Heart right ventricle (tissue), 16 donors: ENCODE measurements at regions not wholly inside any gene's neighbourhood (a gene's known extent, or its start where the extent isn't known, plus 50 kb on each side); places are given as distances from the start of the nearest gene placed in this dataset.

ENCODE experiments used
- ATAC-seq, 8 donors: fragments of 200-7000 bp; cut with Tn5 transposase; one replicate each; pipeline ENCODE4 v1.9.1; 2020; ENCODE audit warnings: mild to moderate bottlenecking in 8 of 8, moderate library complexity in 8 of 8, moderate number of reproducible peaks in 1 of 8
- DNase-seq, 2 donors: peaks; one replicate each; pipeline ENCODE4 v3.0.0-alpha.2; 2020
- H3K27ac ChIP-seq, 10 donors: fragments of 200-600 bp; sonication (generic) in 2 of 10; one replicate each; pipeline versions ENCODE4 v1.5.0 to v1.8.0; 2020 to 2022; ENCODE audit warnings: mild to moderate bottlenecking in 3 of 10
- H3K27me3 ChIP-seq, 7 donors: fragments of 200-600 bp; one replicate each; pipeline ENCODE4 v1.8.0; 2021 to 2022; ENCODE audit warnings: mild to moderate bottlenecking in 2 of 7
- H3K36me3 ChIP-seq, 9 donors: fragments of 200-600 bp; sonication (generic) in 1 of 9; one replicate each; pipeline versions ENCODE4 v1.5.0 to v1.8.0; 2020 to 2022; ENCODE audit warnings: mild to moderate bottlenecking in 2 of 9
- H3K4me1 ChIP-seq, 9 donors: fragments of 200-600 bp; sonication (generic) in 1 of 9; one replicate each; pipeline versions ENCODE4 v1.5.0 to v1.8.0; 2020 to 2022; ENCODE audit warnings: mild to moderate bottlenecking in 4 of 9
- H3K4me3 ChIP-seq, 10 donors: fragments of 200-600 bp; sonication (generic) in 2 of 10; one replicate each; pipeline versions ENCODE4 v1.5.0 to v1.8.0; 2020 to 2022; ENCODE audit warnings: mild to moderate bottlenecking in 7 of 10, moderate library complexity in 2 of 10
- H3K9me3 ChIP-seq, 11 donors: fragments of 200-600 bp in 10 of 11; sonication (generic) in 2 of 11; one replicate each; pipeline versions ENCODE4 v1.5.0 to v1.8.0; 2013 to 2022; ENCODE audit warnings: mild to moderate bottlenecking in 2 of 11, control low read depth in 1 of 11, moderate library complexity in 1 of 11
- WGBS, 2 donors: extraction: QIAGEN DNeasy Blood & Tissue Kit; methylation state at CpG; one replicate each; pipeline ENCODE4 v1.1.7; 2013; ENCODE audit warnings: inconsistent platforms in 1 of 2; 5-methylcytosine and 5-hydroxymethylcytosine counted together
- intact Hi-C, 10 donors: fragments of 100-400 bp; cut with DNase I; formaldehyde crosslinking; loops; one replicate each; pipeline versions ENCODE4 v1.11.1 to v1.14.2; 2022
- TF ChIP-seq, protein P1 (sequence below), 9 donors: fragments of 200-600 bp; sonication (generic) in 2 of 9; IDR thresholded peaks; one replicate each; pipeline versions ENCODE4 v1.5.0 to v1.8.0; 2021 to 2022; ENCODE audit warnings: antibody characterized with exemption in 9 of 9, mild to moderate bottlenecking in 5 of 9, moderate library complexity in 1 of 9
- donor health status: Arrhythmogenic right ventricular cardiomyopathy.
- donor health status: ischemic (EF 13 %, LVEDD 7.1; RV severe dilation, severe dysfunction).
- donor health status: healthy with polysubstance abuse.
- donor health status: DM: no; HTN: yes; CAD: no.
- donor health status: DM: no; HTN: no; CAD: no.
- donor health status: ischemic (EF 25% LVEDD 6.9; RV normal size, moderate dysfunction).
- donor health status: ischemic (EF 25% LVEDD 5.7; RV mildly dilated, moderate dysfunction).
- donor health status: healthy.
- donor health status: DM: yes; HTN: yes; CAD: no.
- donor health status: Ischemic cardiomyopathy.
- donor health status: ischemic (EF 35%, LVEDD 5.7; RV mildly dilated, moderate dysfunction).
- donor health status: nonischemic (EF 11% LVEDD 7.7; RV severe dilation, severe dysfunction).
- donor health status: DM: yes; HTN: yes; CAD: no.
- donor health status: PGD.
- donor health status: ischemic (EF 29% LVEDD 5.4; RV normal size, mild dysfunction).
- donor health status: nonischemic (EF 23%, LVEDD 6.1; RV moderate dilation, normal function).

DNA sequence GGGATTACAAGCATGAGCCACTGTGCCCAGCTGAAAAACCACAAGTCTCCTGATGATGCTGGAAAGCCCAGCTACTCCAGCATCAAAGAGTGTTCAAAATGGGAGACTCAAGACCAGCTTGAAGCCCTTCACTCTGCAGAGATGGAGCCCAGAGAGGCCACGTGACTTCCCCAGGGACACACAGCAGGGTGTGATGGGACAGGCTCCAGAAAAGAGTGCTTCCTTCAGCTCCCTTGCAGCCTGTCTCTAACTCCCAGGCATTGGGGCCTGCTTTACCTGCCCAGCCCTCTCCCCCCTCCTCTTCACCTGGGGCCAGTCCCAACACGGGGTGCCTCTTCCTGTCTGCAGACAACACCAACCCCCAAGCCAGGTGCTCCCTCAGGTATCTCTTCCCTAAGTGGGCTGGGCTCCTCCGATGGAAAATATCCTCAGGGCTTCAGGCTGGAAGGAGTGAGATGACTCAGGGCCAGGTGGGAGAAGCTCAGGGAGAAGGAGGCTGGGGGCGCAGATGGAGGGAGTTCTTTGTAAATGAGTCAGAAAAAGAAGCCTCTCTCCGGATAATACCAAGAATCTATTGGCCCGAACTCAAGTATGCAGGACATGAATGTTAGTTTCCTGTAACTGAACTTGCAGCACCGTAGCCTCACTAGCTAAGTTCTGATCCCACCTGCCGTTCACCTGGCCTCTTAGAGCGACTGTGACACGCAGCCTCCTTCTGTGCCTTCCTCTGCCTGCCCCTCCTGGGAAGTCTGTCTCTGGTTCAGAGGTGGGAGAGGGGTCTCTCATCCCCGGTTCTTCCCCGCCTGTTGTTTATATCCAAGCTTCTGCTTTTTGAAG is 326.6 kb downstream of the MN1 start:
- 29 to 31% methylated on average over 12 of the region's 12 CpGs for WGBS, 2 donors
- no peak overlapping the region for H3K27ac ChIP-seq
- H3K4me3 ChIP-seq: no peak overlapping the region
- peaks cover 0 to 9% (median 0%) of the 10 kb centered on the region in 9 donors for H3K4me1 ChIP-seq
- peaks cover 0 to 21% (median 4%) of the 10 kb centered on the region in 7 donors for H3K27me3 ChIP-seq
- ATAC-seq: no peak
- intact Hi-C loops: no loop called here
- H3K9me3 ChIP-seq: no peaks in the 10 kb centered on the region
- no peaks in the 10 kb centered on the region for H3K36me3 ChIP-seq
- no peak for DNase-seq
- TF ChIP-seq, protein P1, sequence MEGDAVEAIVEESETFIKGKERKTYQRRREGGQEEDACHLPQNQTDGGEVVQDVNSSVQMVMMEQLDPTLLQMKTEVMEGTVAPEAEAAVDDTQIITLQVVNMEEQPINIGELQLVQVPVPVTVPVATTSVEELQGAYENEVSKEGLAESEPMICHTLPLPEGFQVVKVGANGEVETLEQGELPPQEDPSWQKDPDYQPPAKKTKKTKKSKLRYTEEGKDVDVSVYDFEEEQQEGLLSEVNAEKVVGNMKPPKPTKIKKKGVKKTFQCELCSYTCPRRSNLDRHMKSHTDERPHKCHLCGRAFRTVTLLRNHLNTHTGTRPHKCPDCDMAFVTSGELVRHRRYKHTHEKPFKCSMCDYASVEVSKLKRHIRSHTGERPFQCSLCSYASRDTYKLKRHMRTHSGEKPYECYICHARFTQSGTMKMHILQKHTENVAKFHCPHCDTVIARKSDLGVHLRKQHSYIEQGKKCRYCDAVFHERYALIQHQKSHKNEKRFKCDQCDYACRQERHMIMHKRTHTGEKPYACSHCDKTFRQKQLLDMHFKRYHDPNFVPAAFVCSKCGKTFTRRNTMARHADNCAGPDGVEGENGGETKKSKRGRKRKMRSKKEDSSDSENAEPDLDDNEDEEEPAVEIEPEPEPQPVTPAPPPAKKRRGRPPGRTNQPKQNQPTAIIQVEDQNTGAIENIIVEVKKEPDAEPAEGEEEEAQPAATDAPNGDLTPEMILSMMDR (IDR thresholded peaks at IDR 0.05): no peak

DNA sequence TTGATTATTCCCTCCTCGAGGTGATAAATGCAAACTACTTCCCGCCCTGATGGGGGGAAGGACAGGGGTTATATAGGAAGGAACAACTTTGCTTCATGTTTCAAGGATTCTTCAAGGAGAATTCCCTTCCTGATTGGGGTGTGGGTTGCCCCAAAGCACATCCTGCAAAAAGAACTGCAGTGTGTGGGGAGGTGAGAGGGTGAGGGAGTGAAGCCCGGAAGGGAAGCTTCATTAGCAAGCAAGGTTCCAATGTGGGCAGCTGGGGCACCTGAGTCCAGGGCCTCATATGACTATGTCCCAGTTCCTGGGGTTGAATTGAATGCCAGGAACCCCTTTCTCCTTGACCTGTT is 326.0 kb downstream of the MN1 start:
- Histone ChIP-seq H3K4me1 (peaks cover 0 to 9% (median 0%) of the 10 kb centered on the region in 9 donors), H3K4me3 (no peak overlapping the region), H3K27ac (no peak overlapping the region), H3K27me3 (peaks cover 0 to 27% (median 4%) of the 10 kb centered on the region in 7 donors), H3K36me3 (no peaks in the 10 kb centered on the region), H3K9me3 (no peaks in the 10 kb centered on the region)
- no peak for ATAC-seq
- DNase-seq: no peak
- intact Hi-C loops: no loop called here
- 39 to 44% methylated on average over 3 of the region's 3 CpGs for WGBS, 2 donors
- TF ChIP-seq, protein P1 (IDR thresholded peaks at IDR 0.05): no peak

DNA sequence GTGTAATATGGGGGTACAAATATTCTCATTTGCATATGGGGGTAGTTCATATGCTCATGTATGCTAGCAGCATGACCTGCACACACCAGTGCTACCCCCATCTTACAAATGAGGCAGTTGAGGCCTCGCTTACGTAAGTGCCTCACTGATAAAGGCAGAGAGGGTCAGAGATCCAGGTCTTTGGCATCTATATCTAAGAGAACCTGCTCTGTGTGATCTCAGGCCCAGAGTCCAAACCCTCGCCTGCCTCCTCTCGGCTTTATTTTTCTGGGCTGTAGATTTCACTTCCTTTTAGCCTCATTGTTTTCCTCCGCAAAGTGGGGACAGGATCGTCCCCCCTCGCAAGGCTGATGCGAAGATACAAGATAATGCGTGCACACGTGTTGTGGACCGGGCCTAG is 325.2 kb downstream of the MN1 start:
- ATAC-seq (no peak), DNase-seq (no peak)
- WGBS, 2 donors: 93 to 95% methylated on average over 11 of the region's 11 CpGs
- H3K9me3 ChIP-seq: no peaks in the 10 kb centered on the region
- TF ChIP-seq, protein P1 (IDR thresholded peaks at IDR 0.05): no peak
- no peak overlapping the region for H3K27ac ChIP-seq
- no peak overlapping the region for H3K4me3 ChIP-seq
- no peaks in the 10 kb centered on the region for H3K36me3 ChIP-seq
- peaks cover 0 to 31% (median 10%) of the 10 kb centered on the region in 7 donors for H3K27me3 ChIP-seq
- intact Hi-C loops: no loop called here
- peaks cover 0 to 9% (median 0%) of the 10 kb centered on the region in 9 donors for H3K4me1 ChIP-seq

DNA sequence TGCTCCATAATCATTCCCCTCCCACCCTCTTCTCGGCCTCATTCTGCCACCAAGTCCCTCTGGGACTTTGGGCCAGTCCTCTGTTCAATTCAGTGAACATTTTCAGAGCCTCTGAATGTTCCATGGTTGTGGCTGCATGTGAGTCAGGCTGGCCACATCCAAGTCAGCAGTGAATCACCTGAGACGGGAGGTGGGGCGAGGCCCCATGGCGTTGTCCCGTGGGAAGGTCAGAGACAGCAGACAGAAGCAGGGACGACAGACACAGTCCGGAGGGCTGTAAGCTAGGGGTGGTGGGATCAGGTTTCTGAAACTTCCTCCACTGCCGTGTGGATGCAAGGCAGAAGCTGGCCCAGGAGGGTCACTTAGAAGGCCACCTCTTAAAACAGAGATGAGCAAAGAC is 324.8 kb downstream of the MN1 start:
- Histone ChIP-seq H3K4me3 (no peak overlapping the region), H3K27me3 (peaks cover 0 to 34% (median 14%) of the 10 kb centered on the region in 7 donors), H3K9me3 (no peaks in the 10 kb centered on the region), H3K27ac (no peak overlapping the region), H3K36me3 (no peaks in the 10 kb centered on the region), H3K4me1 (peaks cover 0 to 9% (median 0%) of the 10 kb centered on the region in 9 donors)
- DNase-seq: no peak
- intact Hi-C loops: no loop called here
- TF ChIP-seq, protein P1 (IDR thresholded peaks at IDR 0.05): no peak
- WGBS, 2 donors: 76 to 88% methylated on average over 8 of the region's 8 CpGs
- no peak for ATAC-seq
